GM21576 (cell line): ENCODE measurements at regions not wholly inside any gene's neighbourhood (a gene's known extent, or its start where the extent isn't known, plus 50 kb on each side); places are given as distances from the start of the nearest gene placed in this dataset.
"Not testable (repeated sequence)": the region's sequence is repeated elsewhere in the genome, so short reads cannot be mapped to it uniquely, and the experiment has no call there.

Experiments
- ATAC-seq: cut with Tn5 transposase; IDR thresholded peaks from one replicate; pipeline ENCODE4 v1.9.1; 2021; ENCODE audit warnings: mild to moderate bottlenecking, moderate library complexity; ENCODE audit not compliant: unreplicated experiment

DNA sequence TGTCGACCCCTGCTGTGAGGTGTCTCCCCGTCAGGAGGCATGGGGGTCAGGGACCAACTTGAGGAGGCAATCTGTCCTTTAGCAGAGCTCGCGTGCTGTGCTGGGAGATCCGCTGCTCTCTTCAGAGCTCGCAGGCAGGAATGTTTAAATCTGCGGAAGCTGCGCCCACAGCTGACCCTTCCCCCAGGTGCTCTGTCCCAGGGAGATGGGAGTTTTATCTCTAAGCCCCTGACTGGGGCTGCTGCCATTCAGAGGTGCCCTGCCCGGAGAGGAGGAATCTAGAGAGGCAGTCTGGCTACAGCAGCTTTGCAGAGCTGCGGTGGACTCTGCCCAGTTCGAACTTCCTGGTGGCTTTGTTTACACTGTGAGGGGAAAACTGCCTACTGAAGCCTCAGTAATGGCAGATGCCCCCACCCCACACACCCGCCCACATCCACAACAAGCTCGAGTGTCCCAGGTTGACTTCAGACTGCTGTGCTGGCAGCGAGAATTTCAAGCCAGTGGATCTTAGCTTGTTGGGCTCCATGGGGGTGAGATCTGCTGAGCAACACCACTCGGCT, 133.1 kb downstream of the CENPC start:
- ATAC-seq, result not testable (repeated sequence)

DNA sequence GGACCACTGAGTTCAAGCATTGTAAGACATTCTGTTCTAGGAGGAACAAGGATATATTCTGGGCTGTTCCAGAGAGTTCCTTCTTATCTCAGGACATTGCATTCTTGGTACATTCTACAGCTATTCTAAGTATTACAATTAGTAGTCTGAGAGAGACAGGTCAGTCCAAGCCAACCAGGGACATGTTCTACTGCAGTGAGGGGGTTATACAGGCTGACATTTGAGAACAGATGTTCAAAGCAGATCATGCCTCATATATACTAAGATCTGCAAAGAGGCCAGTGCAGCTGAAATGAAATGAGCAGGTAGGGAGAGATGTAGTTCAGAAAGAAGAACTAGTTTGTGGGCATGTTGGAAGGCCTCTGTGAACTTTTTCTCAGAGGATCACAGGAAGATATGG, 142.0 kb downstream of the CENPC start:
- ATAC-seq, result no peak

DNA sequence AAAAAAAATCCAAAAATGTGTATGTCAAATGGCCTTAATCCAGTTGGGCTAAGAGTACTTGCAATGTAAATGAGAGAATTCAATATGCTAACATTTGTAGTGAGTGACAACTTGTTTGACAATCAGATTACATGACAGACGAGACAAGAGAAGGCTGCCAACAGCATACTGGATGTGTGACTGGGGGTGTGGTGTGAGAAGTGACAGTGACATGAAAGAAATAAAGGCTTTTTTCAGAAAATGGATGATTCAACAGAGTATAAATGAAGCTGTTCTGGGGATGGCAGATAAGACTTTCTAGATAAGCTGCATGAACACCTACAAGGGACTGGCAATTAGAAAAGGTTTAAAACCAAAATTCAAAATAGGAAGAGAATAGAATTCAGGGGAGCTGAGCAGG, 143.4 kb downstream of the CENPC start:
- ATAC-seq, result no peak

DNA sequence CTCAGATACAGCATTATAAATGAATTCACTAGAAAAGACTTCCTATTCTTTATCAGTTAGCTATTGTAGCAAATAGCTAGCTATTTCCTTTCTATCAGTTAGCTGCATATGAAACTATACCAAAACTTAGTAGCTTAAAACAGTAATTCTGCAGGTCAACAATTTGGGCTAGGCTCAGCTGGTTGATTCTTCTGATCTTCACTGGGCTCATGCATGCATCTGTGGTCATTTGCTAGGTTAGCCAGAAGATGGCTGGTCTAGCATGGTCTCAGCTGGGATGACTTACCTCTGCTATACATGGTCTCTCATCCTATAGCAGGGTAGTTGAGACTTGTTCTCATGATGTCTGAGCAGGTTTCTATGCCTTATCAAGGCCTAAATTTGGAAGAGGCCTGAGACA, 147.4 kb downstream of the CENPC start:
- ATAC-seq, result no peak

DNA sequence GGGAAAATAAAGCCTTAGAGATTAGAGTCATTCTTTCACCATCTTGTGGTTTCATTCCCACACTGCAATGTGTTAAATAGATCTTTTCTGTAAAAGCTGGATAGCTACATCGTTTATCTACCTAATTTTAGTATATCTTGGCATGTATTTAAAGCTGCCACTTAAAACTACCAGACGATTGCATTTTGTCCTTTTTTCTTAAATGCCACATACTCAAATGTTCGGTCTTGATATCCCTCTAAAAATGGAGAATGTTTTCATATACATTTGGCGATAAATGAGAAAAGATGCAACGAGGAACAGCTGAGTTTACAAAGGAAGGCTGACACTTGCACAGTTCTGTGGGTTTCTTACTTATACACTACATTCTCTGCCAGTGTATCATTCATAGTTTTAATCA, 148.3 kb downstream of the CENPC start:
- no peak for ATAC-seq

DNA sequence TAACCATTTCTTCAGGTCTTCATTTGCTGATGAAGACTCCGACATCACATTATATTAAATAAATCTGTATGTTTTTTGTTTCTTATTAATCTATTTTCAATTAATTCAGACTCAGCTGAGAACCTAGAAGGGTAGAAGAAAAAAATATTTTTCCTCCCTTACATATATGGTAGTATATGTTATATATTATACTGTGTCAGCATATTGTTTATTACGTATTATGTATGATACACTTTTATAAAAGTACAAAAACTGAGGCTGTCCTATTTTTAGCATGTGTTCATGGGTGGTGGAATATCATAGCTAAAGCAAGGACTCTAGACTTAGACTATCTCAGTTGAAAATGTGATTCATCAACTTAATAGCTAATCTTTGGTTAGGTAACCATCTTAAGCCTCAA, 149.3 kb downstream of the CENPC start:
- no peak for ATAC-seq

DNA sequence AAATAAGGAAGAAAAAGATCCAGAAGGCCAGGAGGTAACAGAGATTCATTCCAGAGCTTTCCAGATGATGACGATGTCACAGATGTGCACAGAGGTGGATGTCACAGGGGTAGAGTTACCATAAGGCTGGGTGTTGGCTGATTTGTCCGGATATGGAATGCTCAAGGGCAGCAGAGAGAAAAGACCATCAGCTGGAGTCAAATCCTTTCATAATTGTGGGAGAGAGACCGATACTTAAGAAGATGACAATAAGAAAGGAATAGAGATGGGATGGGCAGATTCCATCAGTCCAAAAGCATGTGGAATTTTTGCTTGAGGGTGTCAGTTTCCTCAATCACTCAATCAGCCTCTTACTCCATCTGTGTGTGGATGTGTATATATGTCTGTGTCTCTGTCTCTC, 150.4 kb downstream of the CENPC start:
- ATAC-seq, result no peak

DNA sequence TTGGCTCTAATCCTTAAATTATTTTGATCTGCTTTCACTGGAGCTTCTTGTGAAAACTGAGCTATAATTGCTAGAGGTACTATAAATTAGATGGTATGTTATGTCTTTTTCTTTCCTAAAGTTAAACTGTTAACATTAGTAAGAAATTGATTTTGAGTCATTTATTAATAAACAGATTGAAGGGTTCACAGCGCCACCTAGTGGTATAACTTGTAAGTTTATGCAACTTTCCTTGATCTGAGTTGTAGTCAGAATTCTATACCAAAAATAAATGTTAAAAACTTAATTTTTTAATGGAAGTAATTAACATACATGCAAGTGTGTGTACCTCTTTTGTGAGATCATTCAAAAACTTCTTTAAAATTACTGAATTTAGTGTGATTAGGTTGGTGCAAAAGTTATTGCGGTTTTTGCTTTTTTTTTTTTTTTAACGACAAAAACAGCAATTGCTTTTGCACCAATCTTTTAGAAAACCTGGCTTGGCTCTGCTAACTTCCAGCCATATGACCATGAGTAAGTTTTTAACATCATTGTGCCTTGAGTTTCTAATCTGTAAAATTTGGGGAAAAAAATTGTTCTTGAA, 151.5 kb downstream of the CENPC start:
- ATAC-seq, result no peak

DNA sequence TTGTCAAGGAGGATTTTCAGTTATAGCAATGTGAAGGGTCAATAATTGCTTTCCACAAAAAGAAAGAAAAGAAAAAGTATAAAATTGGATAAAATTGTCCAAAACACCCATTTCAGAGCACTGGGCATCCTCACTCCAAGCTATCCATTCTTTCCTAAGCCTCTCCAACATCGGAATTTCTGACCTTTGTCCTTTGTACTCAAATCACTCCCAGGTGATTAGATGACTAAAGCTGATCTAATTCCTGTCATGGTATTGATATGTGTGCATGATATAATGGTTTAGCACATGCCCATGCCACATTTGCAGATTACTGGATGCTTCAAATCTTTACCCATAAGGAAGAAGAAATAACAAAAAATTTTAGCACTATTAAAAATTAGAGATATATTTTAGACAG, 152.3 kb downstream of the CENPC start:
- no peak for ATAC-seq

DNA sequence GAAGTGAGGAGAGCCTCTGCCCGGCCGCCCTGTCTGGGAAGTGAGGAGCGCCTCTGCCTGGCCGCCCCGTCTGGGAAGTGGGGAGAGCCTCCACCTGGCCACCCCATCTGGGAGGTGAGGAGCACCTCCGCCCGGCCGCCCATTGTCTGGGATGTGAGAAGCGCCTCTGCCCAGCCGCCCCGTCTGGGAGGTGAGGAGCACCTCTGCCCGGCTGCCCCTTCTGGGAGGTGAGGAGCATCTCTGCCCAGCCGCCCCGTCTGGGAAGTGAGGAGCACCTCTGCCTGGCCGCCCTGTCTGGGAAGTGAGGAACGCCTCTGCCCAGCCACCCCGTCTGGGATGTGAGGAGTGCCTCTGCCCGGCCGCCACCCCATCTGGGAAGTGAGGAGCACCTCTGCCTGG, 163.9 kb downstream of the CENPC start:
- ATAC-seq, result not testable (repeated sequence)

DNA sequence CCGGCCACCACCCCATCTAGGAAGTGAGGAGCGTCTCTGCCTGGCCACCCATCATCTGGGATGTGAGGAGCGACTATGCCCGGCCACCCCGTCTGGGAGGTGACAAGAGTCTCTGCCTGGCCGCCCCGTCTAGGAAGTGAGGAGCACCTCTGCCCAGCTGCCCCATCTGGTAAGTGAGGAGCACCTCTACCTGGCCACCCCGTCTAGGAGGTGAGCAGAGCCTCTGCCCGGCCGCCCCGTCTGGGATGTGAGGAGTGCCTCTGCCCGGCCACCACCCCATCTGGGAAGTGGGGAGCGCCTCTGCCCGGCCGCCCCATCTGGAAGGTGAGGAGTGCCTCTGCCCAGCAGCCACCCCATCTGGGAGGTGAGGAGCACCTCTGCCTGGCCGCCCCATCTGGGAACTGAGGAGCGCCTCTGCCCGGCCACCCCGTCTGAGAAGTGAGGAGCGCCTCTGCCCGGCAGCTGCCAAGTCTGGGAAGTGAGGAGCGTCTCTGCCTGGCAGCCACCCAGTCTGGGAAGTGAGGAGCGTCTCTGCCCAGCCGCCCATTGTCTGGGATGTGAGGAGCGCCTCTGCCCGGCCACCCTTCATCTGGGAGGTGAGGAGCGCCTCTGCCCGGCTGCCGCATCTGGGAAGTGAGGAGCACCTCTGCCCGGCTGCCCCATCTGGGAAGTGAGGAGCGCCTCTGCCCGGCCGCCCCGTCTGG, 164.4 kb downstream of the CENPC start:
- not testable (repeated sequence) for ATAC-seq

DNA sequence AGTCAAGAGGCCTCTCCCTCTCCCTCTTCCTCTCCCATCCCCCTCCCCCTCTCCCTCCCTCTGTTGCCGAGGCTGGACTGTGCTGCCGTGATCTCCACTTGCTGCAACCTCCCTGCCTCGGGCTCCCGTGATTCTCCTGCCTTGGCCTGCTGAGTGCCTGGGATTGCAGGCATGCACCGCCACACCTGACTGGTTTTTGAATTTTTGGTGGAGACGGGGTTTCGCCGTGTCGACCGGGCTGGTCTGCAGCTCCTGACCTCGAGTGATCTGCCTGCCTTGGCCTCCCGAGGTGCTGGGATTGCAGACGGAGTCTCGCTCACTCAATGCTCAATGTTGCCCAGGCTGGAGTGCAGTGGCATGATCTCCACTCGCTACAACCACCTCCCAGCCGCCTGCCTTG, 165.1 kb downstream of the CENPC start:
- no peak for ATAC-seq

DNA sequence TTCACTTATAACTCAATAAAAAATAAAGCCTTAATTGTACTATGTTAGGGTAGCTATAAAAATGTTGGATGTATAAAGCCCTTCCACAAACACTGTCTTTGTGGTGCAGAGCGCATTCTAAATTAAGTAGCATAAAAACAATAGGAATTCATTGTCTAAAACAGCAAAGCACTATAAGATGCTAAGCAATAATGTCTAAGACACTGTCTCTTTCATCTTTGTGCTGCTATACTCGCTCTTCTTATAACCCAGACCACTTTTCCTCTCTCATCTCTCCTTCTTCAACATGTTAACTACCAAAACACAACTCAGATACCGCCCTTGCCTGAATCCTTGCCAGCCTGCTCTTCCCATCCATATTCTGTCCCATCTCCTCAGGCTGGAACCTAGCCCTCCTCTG, 170.0 kb downstream of the CENPC start:
- ATAC-seq, result no peak

DNA sequence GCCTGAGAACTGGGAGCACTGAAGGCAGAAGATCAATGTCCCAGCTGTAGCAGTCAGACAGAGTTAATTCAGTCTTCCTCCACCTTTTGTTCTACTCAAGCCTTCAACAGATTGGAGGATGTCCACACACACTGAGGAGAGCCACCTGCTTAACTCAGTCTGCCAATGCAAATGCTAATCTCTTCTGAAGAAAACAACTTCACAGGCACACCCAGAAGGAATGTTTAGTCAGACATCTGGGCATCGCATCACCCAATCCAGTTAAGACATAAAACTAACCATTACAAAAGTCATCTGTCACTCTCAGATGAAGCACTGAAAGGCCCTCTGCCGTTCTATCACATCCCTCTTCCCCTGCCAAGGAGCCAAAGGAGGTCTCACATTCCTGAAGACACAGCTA, 173.7 kb downstream of the CENPC start:
- ATAC-seq, result no peak

DNA sequence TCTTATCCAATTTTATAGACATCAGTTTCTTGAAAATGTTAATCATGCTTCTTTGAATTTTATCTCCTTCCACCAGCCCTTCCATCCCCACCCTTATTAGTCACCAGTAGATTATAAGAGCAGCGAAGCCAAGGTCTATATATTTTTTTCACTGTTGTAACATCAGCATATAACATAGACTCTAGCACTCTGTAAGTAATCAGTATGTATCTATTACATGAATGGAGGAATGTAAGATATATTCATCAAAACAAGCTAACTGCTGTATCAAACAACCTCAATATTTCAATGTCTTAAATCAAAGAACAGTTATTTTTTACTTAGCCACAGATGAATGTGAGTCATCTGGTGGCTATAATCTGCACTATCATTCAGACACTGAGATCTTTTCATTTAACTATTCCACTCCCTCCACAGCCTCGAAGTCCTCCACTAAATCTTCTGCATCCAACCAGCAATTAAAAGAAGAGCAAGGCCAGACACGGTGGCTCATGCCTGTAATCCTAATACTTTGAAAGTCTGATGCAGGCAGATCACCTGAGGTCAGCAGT, 178.9 kb downstream of the CENPC start:
- no peak for ATAC-seq

DNA sequence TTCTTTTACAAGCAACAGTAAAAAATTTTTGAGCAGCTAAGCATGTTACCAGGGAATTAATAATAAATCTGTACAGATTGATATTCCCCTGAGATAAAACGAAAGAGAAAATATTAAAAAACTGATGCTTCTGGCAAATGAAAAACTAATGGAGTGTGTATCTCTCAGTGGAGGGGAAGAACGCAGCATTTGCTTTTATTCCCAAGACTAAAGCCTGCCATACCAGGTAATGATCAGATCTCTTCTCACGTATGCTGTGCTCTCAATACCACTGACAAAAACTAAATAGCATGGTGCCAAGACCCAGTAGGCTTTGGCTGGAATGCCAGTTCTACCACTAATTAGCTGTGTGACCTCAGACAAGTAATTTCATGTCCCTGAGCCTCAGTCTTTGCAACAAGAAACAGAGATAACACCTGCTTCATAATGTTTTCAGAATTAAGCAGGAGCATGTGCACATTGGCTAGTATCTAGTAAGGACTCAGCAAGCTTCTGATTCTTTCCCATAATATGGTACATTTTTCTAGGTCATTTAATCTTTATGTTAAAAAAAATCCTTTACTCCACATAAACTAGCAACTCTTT, 179.6 kb downstream of the CENPC start:
- ATAC-seq, result no peak

DNA sequence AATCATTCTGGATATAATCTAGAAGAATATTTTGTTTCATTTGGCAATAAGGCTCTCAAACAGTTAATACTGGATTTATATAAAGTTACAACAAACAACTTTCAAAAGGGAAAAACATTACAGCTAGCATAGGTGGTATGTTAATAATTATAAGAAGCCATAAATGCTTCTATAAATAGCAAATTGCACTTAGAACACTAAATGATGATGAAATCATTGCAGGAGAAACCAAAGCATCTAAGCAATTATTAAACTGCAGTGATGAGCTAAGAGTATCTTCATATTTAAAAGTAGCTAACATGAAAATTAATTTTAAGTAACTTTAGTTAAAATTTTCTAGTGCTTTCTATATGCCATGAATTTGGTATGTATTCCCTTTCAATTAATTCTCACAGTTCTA, 189.5 kb downstream of the CENPC start:
- ATAC-seq, result no peak

DNA sequence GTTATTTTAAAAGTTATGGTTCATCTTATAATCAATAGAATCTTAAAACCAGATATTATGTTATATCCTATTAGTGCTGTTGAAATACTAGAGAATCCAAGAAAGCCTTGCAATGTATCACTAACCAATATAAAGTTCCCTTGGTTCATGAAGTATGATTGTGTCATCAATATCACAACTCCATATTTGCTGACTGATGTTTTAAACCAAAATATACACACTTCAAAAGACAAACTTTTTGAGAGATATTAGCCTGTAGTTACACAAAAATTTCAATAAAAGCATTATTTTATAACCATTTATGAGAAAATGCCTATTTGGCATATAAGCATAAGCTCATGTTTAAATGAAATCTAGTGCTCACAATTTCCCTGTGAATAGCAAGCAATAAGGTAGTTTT, 198.6 kb downstream of the CENPC start:
- ATAC-seq, result no peak

DNA sequence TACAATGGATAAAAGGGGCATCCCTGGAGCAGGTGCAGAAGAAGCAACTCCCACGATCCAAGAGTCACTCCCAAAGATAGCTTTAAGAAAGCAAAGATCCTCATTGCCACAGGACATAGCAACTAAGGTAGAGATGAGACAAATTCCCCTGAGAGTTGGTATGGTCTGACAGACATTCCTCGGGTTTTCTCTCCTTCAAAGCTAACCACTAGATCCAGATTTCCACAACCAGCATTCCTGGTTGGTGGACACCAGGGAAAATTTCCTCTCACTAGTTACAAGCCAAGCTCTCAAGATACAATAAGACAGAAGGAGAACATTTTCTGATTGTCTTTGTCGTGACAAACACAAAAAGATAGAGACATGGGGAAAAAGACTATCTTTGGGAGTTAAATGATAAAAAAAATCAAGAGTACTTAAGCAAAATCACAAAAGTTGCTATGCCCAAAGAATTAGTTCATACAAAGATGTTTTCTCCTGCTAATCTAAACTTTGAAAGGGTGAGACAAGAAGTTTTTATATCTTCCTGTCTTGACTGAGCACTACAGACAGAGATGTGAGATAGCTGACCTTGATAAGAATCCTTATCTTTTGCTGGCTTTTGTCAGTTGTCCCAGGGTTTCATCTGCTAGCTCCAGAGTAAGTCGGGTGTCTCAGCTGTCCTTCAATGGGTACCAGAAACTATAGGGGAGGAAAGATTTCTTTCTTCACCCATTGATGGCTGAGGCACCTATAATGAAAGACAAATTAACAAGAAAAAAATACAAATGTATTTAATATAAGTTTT, 200.5 kb downstream of the CENPC start:
- no peak for ATAC-seq

DNA sequence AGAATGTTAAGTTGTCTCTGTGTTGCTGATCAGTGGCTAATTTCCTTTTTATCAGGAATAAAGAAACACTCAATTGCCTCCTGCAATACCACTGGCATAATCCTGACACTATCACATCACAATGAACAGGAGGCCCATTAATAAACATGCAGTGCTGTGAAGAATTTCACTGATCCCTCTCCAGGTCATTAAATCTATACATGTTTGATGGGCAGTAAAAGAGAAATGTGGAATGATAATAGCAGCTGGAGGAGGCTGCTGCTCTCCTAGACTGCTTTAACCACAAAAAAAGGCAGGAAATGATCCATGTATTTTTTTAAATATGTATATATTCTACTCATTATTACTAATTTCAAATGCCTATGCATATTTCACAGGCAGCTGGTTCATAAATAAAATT, 202.1 kb downstream of the CENPC start:
- no peak for ATAC-seq

DNA sequence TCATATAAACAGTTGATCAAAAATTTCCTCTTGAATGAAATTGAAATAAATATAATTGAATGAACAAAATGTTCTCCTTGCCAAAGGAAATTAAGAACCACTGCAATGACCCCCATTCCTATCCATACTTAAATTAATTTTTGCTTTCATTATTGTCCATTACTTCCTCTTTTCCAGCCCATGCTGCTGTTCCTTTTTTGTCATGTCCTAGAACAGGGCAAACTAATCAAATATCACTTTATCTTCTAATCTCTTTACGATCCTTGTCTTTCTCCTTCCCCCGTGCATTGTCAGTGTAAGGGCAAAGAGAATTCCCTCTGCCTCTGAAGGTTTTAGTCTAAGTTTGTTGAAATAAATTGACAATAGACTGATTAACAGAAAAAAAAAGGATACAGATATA, 203.0 kb downstream of the CENPC start:
- no peak for ATAC-seq
